Gastroesophageal sphincter (tissue), 3 donors: ENCODE measurements at regions not wholly inside any gene's neighbourhood (a gene's known extent, or its start where the extent isn't known, plus 50 kb on each side); places are given as distances from the start of the nearest gene placed in this dataset.

ENCODE experiments used
- EP300 ChIP-seq: sonication (generic); formaldehyde crosslinking; IDR thresholded peaks from one replicate; pipeline ENCODE4 v1.6.1; 2017; ENCODE audit warnings: antibody characterized with exemption, mild to moderate bottlenecking
- POLR2A ChIP-seq, 2 donors: fragments of 450-650 bp; IDR thresholded peaks; one replicate each; pipeline ENCODE4 v1.6.1; 2017; ENCODE audit warnings: antibody characterized with exemption in 2 of 2, mild to moderate bottlenecking in 2 of 2, moderate library complexity in 1 of 2
- TF ChIP-seq, protein P1 (sequence below), 4 experiments: fragments of 200-600 bp in 2 of 4; fragments of 450-650 bp in 2 of 4; sonication (generic) in 1 of 4; IDR thresholded peaks; one replicate each; pipeline ENCODE4 v1.5.1; 2017 to 2019; ENCODE audit warnings: antibody characterized with exemption in 4 of 4, mild to moderate bottlenecking in 2 of 4, moderate library complexity in 2 of 4

DNA sequence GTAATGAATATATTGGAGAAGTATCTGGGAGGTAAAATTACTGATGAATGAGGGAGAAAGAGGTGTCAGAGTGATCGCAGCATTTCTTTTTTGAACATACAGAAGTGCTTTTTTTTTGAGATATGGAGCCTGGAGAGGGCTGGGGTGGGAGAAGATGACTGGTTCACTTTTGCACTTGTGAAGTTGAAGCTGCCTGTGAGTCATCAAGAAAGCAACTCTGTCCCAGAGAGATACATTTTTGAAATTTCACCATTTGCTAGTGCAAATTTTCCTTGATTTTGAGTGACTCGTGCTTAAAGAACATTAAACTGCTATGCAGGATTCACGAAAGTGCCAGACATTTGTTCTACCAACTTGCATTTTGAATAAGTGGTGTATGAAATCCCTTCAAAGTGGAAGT is 81.8 kb downstream of the ADRA2A start:
- TF ChIP-seq POLR2A (IDR thresholded peaks at IDR 0.05): no peak
- TF ChIP-seq EP300: no peak
- TF ChIP-seq, protein P1, sequence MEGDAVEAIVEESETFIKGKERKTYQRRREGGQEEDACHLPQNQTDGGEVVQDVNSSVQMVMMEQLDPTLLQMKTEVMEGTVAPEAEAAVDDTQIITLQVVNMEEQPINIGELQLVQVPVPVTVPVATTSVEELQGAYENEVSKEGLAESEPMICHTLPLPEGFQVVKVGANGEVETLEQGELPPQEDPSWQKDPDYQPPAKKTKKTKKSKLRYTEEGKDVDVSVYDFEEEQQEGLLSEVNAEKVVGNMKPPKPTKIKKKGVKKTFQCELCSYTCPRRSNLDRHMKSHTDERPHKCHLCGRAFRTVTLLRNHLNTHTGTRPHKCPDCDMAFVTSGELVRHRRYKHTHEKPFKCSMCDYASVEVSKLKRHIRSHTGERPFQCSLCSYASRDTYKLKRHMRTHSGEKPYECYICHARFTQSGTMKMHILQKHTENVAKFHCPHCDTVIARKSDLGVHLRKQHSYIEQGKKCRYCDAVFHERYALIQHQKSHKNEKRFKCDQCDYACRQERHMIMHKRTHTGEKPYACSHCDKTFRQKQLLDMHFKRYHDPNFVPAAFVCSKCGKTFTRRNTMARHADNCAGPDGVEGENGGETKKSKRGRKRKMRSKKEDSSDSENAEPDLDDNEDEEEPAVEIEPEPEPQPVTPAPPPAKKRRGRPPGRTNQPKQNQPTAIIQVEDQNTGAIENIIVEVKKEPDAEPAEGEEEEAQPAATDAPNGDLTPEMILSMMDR (IDR thresholded peaks at IDR 0.05): no peak
